KMS-11 (cell line): ENCODE measurements at regions not wholly inside any gene's neighbourhood (a gene's known extent, or its start where the extent isn't known, plus 50 kb on each side); places are given as distances from the start of the nearest gene placed in this dataset.

ENCODE experiments used
- H2AFZ ChIP-seq: fragments of 200-600 bp; sonication (generic); 2 replicates; pipeline ENCODE4 v1.6.1; 2016; ENCODE audit warnings: antibody characterized with exemption, mixed run types, low read depth
- H3K27ac ChIP-seq: fragments of 200-600 bp; sonication (generic); 2 replicates; pipeline ENCODE4 v1.6.1; 2016; ENCODE audit warnings: mild to moderate bottlenecking, mixed run types
- H3K27me3 ChIP-seq: fragments of 200-600 bp; sonication (generic); 2 replicates; pipeline ENCODE4 v1.6.1; 2017; ENCODE audit warnings: mild to moderate bottlenecking, low read depth, mixed run types, moderate library complexity; ENCODE audit not compliant: insufficient read depth
- H3K36me3 ChIP-seq: fragments of 200-600 bp; sonication (generic); 2 replicates; pipeline ENCODE4 v1.6.1; 2017; ENCODE audit warnings: mild to moderate bottlenecking, mixed run types; ENCODE audit not compliant: insufficient read depth
- H3K4me1 ChIP-seq: fragments of 200-600 bp; sonication (generic); 2 replicates; pipeline ENCODE4 v1.6.1; 2016; ENCODE audit warnings: mild to moderate bottlenecking, low read depth, mixed run types; ENCODE audit not compliant: poor library complexity, severe bottlenecking
- H3K4me2 ChIP-seq: fragments of 200-600 bp; sonication (generic); 2 replicates; pipeline ENCODE4 v1.7.0; 2016; ENCODE audit warnings: mild to moderate bottlenecking, mixed run types
- H3K4me3 ChIP-seq: fragments of 200-600 bp; sonication (generic); IDR thresholded peaks from 2 replicates; pipeline ENCODE4 v1.6.1; 2017; ENCODE audit warnings: low read depth, low read length, mixed read lengths; ENCODE audit not compliant: insufficient read depth
- H3K79me2 ChIP-seq: fragments of 200-600 bp; sonication (generic); 2 replicates; pipeline ENCODE4 v1.6.1; 2016; ENCODE audit warnings: low read depth, mixed run types; ENCODE audit not compliant: insufficient read depth
- H3K9ac ChIP-seq: fragments of 200-600 bp; sonication (generic); 2 replicates; pipeline ENCODE4 v1.6.1; 2016; ENCODE audit warnings: mild to moderate bottlenecking, mixed run types
- H4K20me1 ChIP-seq: fragments of 200-600 bp; sonication (generic); 2 replicates; pipeline ENCODE4 v1.6.1; 2016; ENCODE audit warnings: mild to moderate bottlenecking, mixed run types; ENCODE audit not compliant: insufficient read depth
- TF ChIP-seq, protein P1 (sequence below): fragments of 200-600 bp; sonication (generic); conservative IDR thresholded peaks from 2 replicates; pipeline ENCODE4 v1.6.1; 2017; ENCODE audit warnings: low read depth, mild to moderate bottlenecking, antibody characterized with exemption, low read length, moderate library complexity, mixed read lengths

DNA sequence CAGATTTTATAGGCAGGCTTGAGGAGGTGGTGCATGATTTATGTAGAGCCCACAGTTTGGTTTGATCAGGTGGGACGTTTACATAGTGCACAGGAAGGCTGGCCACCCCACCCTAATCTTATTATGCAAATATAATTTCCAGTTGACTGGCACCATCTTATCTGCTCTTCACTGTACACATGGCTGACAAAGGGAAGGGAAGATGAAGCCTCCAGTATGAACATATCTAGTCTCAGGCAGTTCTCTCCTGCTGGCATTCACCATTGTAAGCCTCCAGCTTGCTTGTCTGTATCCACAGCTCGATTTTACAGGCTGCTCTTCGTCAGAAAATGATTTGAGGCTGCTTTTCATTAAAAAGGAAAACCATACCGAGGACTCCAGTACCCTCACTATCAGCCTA, 278.3 kb downstream of the TECRL start:
- H2AFZ ChIP-seq, result no peak overlapping the region
- no peaks in the 10 kb centered on the region for H3K27me3 ChIP-seq
- no peaks in the 10 kb centered on the region; the same call in 1 of the 2 replicates for H3K36me3 ChIP-seq
- no peak overlapping the region for H3K4me3 ChIP-seq
- TF ChIP-seq, protein P1, sequence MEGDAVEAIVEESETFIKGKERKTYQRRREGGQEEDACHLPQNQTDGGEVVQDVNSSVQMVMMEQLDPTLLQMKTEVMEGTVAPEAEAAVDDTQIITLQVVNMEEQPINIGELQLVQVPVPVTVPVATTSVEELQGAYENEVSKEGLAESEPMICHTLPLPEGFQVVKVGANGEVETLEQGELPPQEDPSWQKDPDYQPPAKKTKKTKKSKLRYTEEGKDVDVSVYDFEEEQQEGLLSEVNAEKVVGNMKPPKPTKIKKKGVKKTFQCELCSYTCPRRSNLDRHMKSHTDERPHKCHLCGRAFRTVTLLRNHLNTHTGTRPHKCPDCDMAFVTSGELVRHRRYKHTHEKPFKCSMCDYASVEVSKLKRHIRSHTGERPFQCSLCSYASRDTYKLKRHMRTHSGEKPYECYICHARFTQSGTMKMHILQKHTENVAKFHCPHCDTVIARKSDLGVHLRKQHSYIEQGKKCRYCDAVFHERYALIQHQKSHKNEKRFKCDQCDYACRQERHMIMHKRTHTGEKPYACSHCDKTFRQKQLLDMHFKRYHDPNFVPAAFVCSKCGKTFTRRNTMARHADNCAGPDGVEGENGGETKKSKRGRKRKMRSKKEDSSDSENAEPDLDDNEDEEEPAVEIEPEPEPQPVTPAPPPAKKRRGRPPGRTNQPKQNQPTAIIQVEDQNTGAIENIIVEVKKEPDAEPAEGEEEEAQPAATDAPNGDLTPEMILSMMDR, result no peak
- no peak overlapping the region for H3K27ac ChIP-seq
- no peak overlapping the region for H3K9ac ChIP-seq
- H3K4me1 ChIP-seq, result no peaks in the 10 kb centered on the region
- H3K79me2 ChIP-seq, result no peaks in the 10 kb centered on the region
- H4K20me1 ChIP-seq, result no peaks in the 10 kb centered on the region
- no peak overlapping the region for H3K4me2 ChIP-seq

DNA sequence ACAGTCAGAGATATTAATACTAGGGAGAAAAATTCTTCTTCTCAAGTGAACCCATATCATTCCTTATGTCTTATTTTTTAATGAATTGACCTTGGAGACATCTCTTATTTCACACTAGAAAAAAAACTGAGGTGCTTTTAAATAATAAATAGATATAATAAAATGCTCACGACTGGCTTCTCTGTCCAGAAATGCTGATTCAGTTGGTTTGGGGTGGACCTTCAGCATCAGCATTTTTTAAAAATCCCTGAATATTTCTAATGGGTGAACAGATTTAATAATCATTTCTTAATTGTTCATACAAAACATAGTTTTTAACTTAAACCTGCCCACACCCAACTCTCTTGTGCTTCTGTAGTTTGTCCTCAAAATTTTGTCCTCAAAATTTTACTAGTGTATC, 283.9 kb downstream of the TECRL start:
- Histone ChIP-seq H4K20me1 (no peaks in the 10 kb centered on the region), H3K27me3 (no peaks in the 10 kb centered on the region), H3K4me3 (no peak overlapping the region), H3K36me3 (no peaks in the 10 kb centered on the region), H2AFZ (no peak overlapping the region), H3K4me1 (peaks cover 4% of the 10 kb centered on the region), H3K79me2 (no peaks in the 10 kb centered on the region), H3K9ac (no peak overlapping the region), H3K27ac (no peak overlapping the region), H3K4me2 (no peak overlapping the region)
- TF ChIP-seq, protein P1, result no peak

DNA sequence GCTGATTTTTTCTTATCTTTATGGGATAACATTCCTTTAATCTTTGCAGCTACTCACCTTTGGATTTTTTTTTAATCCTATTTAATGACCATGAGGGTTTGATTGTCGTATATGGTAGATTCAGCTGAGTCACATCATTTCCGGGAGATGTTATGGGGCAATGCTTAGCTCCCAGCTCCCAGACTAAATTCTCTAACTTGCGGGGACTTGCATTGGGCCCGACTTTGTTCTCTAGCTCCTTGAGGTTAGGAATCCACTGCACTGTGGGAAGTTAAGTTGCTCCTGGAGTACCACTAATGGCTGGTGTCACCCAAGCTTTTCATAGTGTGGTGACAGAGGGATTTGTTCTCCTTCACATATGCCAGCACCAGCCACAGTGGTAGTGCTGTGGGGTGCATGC, 287.4 kb downstream of the TECRL start:
- no peak overlapping the region for H2AFZ ChIP-seq
- H3K4me1 ChIP-seq, result peaks cover 13% of the 10 kb centered on the region
- H3K79me2 ChIP-seq, result no peaks in the 10 kb centered on the region
- no peak overlapping the region for H3K27ac ChIP-seq
- H3K9ac ChIP-seq, result no peak overlapping the region
- no peak overlapping the region for H3K4me3 ChIP-seq
- H3K4me2 ChIP-seq, result no peak overlapping the region
- TF ChIP-seq, protein P1, result no peak
- H3K27me3 ChIP-seq, result no peaks in the 10 kb centered on the region
- no peaks in the 10 kb centered on the region for H3K36me3 ChIP-seq
- H4K20me1 ChIP-seq, result no peaks in the 10 kb centered on the region

DNA sequence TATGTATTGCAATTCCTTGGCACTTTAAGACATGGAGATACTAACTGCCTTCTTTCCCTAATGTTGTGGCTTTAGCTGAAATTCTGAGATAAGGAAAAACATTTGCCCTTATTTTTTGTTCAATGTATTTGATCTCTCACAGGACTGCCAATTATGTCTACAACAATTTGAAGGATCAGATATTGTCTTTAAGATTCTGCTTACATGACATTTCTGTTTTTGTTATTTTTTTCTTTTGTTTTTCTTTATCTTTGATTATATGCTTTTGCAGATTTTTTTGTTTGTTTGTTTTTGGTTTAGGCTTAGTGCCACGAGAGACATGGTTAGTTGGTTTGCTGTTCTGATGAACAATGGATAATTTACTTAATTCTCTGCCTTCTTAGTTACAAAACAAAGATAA, 303.3 kb downstream of the TECRL start:
- Histone ChIP-seq H4K20me1 (no peaks in the 10 kb centered on the region), H3K27me3 (no peaks in the 10 kb centered on the region), H3K36me3 (no peaks in the 10 kb centered on the region), H3K79me2 (no peaks in the 10 kb centered on the region), H3K4me3 (no peak overlapping the region), H3K4me1 (no peaks in the 10 kb centered on the region), H2AFZ (no peak overlapping the region), H3K4me2 (no peak overlapping the region), H3K27ac (no peak overlapping the region), H3K9ac (no peak overlapping the region)
- TF ChIP-seq, protein P1, result no peak
